Kidney tubule cell (primary cell): ENCODE measurements at regions not wholly inside any gene's neighbourhood (a gene's known extent, or its start where the extent isn't known, plus 50 kb on each side); places are given as distances from the start of the nearest gene placed in this dataset.
"Not testable (repeated sequence)": the region's sequence is repeated elsewhere in the genome, so short reads cannot be mapped to it uniquely, and the experiment has no call there.

Experiments
- DNase-seq: peaks from one replicate; pipeline ENCODE4 v3.0.0-alpha.2; 2018; ENCODE audit warnings: low spot score

DNA sequence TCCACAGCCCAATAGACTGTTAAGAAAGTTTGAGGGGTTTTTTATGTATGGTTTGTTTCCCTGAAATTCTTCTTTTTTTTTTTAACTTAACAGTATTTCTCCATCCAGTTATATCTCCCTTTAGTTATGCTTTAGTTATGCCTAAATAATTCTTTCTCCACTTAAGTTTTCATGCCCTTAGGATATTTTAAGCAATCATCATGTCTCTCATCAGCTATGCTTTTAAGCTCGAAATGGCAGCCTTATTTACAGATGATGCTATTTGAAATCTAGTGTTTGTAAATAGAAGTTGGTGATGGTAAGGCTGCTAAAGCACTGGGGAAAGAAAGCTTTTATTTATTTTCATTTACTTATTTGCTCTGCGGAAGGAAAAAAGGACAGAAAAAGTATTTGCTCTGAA, 439.3 kb downstream of the TFAP2B start:
- DNase-seq = no peak

DNA sequence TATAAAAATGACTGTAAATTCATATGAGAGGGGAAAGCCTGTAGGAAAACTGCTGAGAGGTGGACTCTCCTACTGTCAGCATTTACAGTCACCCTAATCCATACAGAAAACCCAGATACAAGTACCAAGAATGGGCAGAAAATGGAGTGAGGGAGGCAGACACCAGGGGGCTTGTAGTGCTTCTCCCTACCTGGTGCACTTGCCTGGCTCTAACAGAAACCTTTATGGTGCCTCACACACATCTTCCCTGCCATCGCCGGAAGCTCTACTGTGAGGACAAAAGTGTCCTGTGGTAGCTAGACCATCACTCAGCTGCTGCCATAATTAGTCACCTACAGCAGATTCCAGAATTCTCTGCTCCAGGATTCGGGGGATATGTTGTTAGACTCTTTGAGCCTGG, 441.3 kb downstream of the TFAP2B start:
- DNase-seq = no peak

DNA sequence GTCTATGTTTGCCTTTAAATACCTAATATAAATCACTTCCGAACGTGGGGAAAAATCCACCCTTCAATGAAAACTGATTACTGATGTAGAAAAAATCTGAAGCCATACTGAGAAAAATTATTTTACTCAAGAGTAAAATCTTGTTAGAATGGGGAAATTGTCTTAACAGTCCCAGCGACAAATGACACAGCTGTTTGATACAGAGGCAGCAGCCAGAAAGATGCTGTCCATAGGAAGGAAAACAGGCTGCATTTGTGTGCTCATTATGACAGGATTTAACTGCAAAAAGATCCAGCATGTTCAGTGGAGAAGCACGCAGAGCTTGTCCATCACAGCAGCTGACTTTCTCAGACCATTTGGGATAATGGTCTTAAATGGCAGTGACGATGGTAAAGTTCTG, 443.0 kb downstream of the TFAP2B start:
- no peak for DNase-seq

DNA sequence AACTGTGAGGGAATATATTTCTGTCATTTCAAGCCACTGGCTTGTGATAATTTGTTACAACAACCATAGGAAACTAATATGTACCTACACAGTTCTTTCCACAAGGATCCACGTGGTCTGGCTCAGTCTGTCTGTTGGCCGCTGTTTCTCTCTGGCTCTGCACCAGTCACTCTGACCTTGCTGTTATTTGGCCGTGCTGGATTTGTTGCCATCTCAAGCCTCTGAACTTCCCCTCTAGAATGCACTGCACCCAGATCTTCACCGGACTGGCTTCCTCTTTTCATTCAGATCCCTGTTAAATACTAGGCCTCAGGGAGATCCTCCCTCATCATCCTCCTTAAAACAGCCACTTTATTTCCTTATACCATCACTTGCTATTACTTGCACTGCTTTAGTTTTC, 446.8 kb downstream of the TFAP2B start:
- DNase-seq = no peak

DNA sequence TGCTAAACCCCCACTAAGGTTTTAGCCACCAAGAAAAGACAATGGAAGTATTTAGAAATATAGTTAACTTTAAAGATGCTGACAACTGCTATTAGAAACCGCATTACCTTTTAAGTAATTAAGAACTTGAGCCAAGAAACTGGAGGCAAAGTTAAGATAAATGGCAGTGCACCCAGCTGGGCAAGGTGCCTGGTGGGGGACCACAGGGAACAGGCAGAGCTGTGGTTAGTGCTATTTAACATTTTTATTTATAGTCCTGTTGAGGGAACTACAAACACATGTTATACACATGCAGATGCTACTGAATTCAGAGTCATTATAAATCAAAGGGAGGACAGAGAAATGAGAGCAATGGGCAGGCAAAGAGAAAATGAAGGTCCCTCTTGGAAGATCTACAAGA, 447.9 kb downstream of the TFAP2B start:
- no peak for DNase-seq

DNA sequence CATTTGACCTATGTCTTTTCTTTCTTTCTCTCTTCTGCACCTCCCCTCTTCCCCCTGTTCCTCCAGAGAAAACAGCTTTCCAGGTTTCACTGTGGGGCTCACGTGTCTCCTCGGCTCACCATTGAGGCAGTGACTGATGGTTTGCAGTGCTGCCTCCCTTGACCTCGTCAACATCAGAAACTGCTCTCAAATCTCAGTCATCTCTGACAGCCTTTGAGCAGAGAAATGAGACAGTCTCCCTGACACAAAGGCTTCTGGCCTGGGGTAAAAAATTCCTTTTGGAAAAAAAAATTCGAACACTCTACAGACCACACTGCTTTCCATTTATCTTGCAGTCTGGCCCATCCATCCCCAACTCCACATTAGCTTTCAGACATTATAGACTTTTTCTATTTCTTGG, 450.0 kb downstream of the TFAP2B start:
- DNase-seq = no peak

DNA sequence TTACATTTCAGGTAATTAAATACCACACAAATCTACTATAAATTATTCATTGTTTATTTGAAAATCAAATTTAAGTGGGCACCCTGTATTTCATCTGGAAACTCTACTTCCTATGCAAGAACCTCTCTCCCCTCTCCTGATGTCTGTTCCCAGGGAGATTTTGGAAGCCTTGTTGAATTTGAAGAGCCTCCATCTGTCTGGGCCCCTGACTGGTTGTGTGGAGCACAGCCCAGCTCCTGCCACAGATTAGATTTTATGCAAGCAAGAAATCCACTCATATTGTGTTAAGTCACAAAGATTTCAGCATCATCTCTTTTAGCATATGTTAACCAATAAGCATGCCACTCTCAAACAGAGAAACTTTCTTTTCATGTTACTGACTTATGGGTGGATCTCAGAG, 451.2 kb downstream of the TFAP2B start:
- no peak for DNase-seq

DNA sequence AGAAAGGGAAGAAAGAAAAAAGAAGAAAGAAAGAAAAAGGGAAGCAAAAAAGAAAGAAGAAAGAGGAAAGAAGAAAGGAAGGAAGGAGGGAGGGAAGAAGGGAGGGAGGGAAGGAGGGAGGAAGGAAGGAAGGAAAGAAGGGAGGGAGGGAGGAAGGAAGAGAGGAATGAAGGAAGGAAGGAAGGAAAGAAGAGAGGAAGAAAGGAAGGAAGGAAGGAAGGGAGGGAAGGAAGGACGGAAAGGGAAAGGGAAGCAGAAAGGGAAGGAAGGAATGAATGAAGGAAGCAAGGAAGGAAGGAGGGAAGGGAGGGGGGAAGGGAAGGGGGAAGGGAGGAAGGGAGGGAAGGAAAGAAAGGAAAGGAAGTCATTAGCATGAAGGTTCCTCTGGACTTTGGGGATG, 452.9 kb downstream of the TFAP2B start:
- DNase-seq = no peak

DNA sequence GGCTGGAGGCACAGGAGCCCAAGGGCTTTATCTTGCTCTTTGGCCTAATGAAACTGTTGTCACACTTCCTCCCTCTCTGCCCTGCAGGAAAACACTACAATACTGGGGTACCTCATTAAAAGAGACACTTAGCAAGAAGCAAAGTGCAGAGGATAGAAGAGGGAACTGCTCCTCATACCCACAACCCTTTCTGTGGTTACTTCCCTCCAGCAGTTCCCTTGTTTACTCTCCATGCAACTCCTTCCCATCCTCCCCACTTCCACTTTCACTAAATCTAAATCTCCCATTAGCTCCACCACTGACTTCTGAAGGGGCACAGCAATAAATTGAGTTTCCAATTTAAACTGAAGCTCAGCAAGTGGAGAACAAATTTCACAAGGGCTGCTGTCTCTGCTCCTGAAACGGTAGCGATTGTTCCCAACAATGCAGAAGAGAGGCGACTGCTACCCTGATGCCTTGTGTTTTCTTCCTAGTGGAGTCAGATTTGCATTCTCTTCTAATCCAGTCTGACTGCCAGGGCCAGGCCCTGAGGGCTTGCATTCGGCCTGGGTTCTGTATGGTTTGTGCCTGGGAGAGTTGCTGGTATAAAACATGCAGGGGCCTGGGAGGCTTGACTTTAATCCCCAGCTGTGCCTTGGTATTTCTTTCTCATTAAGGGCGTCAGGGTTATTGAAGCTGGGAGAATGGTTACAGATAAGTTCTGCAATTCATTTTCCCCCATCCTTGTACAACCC, 454.7 kb downstream of the TFAP2B start:
- no peak for DNase-seq

DNA sequence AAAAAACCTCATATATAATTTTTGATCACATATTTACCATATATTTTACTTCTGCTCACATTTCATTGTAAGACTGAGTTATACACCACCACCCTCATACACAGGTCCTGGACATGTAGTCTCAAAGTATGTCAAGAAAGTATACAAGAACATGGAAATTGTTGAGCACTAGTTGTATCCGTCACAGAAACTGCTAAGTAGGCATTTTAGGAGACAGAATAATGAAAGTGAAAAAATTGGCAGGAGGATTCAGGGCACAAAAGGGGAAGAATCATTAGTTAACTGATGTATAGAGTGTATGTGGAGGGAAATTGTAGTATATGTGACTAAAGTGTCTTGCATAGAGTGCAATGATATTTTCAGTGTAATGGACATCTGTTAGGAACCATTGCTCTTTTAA, 458.8 kb downstream of the TFAP2B start:
- DNase-seq = no peak

DNA sequence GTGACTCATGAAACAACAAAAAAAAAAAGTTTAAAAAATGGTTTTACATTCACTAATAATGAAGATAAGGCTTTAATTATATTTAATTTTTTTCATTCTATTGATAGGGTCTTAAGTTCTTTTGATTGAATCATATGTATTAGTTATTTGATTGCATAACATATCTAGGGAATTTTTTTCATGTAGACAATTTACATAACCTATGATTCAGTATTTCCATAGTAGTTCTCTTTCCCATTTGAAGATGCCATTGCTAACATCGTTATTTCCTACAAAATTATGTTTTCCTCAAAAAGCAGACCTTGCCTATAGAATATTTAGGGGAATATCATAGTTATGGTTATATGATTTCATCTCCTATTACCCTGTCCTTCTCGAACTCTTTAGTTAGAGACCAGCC, 463.4 kb downstream of the TFAP2B start:
- no peak for DNase-seq

DNA sequence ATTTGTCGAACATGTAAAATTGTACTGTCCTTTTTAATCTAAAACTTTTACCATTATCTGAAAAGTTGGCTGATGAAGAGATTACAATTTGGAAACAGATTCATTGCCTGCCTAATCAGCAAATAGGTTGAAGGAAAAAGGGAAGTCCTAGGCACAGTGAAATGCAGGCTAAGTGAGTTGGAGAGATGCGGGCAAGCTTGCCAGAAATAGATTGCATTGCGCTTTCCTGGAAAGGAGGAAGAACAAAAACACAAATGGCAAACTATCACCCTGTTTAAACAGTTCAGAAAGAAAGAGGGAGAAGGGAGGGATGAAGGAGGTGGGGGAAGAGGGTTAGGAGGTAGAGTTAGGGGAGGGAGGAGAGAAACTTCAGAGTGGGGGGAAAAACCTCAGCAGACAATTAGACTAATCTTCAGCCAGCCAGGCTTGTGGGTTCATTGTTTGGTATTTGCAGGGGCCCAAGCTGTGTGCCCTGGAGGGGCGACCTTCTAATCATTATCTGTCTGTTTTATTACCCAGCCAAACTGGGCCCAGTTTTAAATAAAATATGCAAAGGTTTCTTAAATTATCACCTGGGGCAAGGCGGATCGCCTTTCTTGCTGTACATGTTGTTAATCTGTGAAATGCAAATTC, 465.2 kb downstream of the TFAP2B start:
- DNase-seq = no peak

DNA sequence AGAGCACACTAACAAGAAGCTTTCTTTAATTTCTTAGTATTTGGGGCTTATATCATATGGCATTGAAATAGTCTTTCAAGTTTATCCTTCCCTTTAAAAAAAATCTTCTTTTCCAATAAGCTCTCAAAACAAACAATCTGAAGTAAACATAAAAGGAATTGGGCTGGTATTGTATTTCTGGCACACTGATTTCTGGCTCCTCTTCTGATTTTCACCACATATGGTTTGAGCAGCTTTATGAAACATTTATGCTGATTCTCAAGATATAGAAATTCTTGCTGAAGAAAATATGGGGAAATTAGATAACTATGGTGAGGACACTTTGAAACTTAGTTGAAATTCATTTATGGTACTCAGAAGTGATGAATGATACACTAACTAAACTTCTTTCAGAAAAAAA, 467.2 kb downstream of the TFAP2B start:
- DNase-seq = no peak

DNA sequence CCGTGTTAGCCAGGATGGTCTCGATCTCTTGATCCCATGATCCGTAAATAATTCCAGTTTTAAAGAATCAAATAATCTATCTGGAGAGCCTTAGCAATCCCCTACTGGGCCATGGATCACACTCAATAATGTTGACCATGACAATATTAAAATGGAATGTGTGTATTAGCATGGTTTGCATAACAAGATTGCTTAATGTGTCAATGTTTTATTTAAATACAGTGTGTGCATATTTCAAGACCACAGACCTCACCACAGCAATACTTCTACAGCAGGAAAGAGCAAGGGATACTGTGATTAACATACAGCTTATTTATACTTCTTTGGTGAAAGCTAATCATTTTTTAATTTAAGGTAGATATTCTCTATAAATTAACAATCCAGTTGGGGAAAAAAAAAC, 470.4 kb downstream of the TFAP2B start:
- DNase-seq = peak; percentile 37

DNA sequence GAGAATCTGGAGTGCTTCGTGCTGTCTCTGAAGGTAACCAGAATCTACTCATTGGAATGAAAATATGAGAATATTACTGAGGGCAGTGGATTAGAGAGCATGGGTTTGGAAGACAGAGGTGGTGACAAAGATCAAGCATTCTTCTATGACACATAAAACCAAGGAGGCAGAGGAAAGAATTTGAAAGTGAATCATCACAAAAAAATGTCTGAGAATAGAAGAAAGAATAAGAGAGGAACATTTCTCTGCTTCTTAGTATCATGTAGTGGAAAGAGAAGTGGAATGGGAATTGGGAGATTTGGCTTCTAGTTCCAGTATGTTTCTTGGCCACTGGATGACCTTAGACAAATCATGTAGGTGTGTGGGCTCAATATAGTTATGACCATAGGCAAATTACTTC, 474.0 kb downstream of the TFAP2B start:
- peak; percentile 79 for DNase-seq

DNA sequence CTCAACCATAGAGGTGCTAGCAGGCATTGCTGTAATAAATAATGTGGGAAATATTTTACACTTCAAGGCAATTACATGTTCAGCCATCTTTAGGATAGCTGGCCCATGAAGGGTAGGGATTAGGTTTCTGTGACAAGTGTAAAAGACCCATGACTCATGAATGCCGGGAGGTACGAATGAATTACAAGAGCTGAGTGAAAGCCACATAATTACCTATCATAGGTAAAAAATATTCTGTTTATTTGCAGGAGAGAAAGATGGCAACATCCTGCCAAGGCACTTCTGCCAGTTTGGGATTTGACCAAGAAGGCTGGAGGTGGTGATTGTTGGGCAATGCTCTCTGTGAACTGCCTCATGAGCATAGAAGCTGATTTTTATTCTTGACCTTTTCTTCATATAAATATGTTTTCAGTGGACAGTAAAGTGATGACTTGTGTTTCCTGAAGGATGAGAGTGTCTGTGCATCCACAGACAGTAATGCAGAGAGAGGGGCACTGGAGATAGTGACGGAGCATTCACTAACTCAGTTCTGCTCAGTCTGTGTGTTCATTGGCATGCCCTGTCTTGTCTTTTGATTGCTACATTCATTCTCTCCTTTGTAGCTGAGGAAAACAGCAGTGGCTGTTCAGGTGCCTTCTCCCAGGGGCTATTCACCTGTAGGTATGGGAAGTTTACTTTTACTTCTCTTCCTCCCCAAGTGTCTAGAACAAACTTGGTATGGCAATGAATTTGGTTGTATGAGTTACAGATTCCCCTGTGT, 481.1 kb downstream of the TFAP2B start:
- DNase-seq = peak; percentile 35

DNA sequence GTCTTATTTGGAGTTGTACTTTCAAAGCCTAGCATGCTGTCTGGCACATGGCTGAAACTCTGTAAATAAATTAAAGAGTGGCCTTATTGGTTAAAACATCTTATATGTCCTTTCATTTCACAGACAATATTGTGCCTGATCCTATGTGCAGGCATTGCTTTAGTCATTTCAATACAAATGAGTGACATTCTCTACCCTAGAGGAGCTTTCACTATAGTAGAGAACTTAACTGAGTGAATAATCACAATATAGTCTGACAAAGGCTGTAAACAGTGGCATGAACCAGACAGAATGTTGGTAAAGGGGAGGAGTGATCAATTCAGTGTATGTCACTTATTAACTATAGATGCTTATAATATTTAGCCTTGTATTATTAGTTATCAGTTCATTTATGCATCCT, 481.8 kb downstream of the TFAP2B start:
- DNase-seq = no peak

DNA sequence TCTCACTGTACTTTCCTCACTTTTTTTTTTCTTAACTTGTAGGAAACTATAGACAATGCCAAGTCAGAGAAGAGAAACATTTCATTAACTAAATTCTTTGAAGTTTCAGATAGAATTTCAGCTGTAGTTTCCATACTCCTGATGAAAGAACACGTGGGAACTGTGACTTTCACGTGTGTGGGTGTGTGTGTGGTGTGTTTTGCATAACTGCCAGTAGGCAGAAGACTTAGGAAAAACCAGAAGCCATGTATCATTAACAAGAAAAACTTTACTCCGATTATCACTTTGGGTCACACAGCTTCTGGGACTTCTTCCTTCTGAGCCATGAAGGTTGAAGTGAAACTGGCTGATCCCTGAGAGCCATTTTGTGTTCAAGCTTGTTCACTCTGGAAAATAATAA, 483.3 kb downstream of the TFAP2B start:
- DNase-seq = no peak

DNA sequence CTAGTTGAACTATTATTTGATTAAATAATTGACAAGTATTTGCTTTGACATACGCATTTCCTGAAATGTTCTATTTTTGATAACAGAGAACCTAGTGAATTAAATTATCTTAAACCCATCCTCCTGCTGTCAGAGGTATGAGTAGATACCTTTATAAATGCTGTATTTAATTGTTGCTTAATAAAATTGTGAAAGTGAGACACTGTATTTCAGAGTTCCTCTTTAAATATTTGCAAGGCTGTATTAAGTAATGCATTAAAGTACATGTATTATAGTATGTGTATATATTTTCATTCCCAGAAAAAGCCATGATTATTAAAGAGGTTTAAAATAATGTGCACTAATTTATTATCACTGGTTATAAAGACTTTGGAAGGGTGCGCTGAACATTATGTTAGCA, 483.8 kb downstream of the TFAP2B start:
- no peak for DNase-seq

DNA sequence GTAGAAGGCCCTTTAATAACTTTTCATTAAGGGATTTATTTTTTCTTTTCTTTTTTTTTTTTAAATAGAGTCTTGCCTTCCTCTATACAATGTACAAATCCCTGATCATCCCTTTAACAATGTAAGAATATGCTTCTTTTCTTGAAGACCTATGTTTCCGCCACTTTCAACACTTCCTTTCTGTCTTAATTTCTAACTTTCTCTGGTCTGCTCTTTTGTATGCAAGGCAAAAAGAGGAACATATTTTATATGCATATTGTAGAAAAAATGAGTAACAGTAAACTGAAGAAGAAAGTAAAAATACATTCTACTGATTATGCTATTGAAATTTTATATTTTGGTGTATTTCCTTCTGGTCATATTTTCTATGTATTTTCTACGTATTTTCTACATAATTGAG, 484.7 kb downstream of the TFAP2B start:
- no peak for DNase-seq

DNA sequence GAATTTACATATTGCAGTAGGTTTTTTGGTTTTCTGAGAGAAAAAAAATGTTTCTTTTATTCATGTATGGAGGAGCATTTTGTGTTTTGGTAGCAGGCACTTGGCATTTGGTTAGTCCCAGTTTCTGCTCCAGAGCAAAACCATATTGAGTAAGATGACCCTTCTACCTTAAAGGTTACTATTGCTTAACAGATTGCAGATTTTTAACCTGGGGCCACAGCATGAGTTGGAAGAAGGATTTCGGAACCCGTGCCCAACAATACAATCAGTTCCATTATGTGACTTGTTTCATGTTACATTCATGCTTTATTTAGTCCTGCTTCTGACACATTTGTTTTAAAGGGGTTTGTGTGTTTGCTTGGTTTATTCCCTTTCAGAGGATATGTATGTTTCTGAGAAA, 496.3 kb downstream of the TFAP2B start:
- no peak for DNase-seq

DNA sequence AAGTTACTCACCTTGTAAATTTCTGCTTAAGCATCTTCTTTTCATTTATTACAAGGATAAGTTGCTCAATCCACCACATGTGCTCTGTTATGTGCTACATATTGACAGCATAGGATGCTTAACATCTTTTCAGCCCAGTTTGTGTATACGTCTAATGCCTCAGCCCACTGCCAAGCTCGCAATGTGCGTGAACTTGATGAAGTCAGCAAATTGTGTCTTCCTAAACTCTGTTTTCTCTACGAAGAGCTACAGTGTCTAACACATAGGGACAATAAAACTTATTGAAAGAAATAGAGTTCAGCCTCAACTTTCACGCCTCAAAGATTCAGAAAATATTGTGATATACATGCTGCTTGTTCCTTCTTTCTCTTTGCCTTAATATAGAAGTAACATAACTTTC, 500.0 kb downstream of the TFAP2B start:
- DNase-seq = no peak

DNA sequence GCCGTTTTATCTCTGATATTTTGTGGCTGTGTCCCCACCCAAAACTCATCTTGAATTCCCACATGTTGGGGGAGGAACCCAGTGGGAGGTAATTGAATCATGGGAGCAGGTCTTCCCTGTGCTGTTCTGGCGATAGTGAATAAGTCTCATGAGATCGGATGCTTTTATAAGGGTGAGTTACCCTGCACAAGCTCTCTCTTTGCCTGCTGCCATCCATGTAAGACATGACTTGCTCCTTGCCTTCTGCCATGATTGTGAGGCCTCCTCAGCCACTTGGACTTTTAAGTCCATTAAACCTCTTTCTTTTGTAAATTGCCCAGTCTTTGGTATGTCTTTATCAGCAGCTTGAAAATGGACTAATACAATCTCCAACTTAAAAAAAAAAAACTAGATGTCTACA, 502.8 kb downstream of the TFAP2B start:
- not testable (repeated sequence) for DNase-seq
